Transverse colon (tissue), 4 donors: ENCODE measurements at regions not wholly inside any gene's neighbourhood (a gene's known extent, or its start where the extent isn't known, plus 50 kb on each side); places are given as distances from the start of the nearest gene placed in this dataset.

Experiments used
- DNase-seq: peaks from one replicate; pipeline ENCODE4 v3.0.0-alpha.2; 2019
- H3K27ac ChIP-seq, 4 donors: fragments of 200-600 bp; sonication (generic); 2 replicates each; pipeline ENCODE4 v1.5.1; 2016 to 2018; ENCODE audit warnings: inconsistent platforms in 4 of 4
- H3K27me3 ChIP-seq: fragments of 200-600 bp; sonication (generic); 2 replicates; pipeline ENCODE4 v1.5.1; 2017; ENCODE audit warnings: inconsistent platforms
- H3K36me3 ChIP-seq, 4 donors: fragments of 200-600 bp; sonication (generic); 2 replicates each; pipeline ENCODE4 v1.5.1; 2017 to 2019; ENCODE audit warnings: inconsistent platforms in 4 of 4
- H3K4me1 ChIP-seq, 4 donors: fragments of 200-600 bp; sonication (generic); 2 replicates each; pipeline ENCODE4 v1.5.1; 2017 to 2020; ENCODE audit warnings: inconsistent platforms in 4 of 4
- H3K4me3 ChIP-seq, 4 donors: fragments of 200-600 bp; sonication (generic); 1 replicate in 1 of 4; 2 replicates in 3 of 4; pipeline versions ENCODE4 v1.5.1 to v1.6.1; 2017 to 2019; ENCODE audit warnings: inconsistent platforms in 4 of 4
- H3K9me3 ChIP-seq, 2 donors: fragments of 200-600 bp; sonication (generic); 2 replicates each; pipeline ENCODE4 v1.5.1; 2017 to 2019; ENCODE audit warnings: inconsistent platforms in 2 of 2
- CTCF ChIP-seq, 5 experiments: fragments of 200-600 bp in 3 of 5; fragments of 450-650 bp in 2 of 5; sonication (generic) in 3 of 5; IDR thresholded peaks; 1 replicate in 2 of 5; 2 replicates in 3 of 5; pipeline ENCODE4 v1.5.1; 2016 to 2017; ENCODE audit warnings: antibody characterized with exemption in 5 of 5, inconsistent platforms in 3 of 5, mild to moderate bottlenecking in 2 of 5, moderate library complexity in 1 of 5
- EP300 ChIP-seq: sonication (generic); formaldehyde crosslinking; IDR thresholded peaks from one replicate; pipeline ENCODE4 v1.6.1; 2017; ENCODE audit warnings: antibody characterized with exemption, low read depth
- POLR2A ChIP-seq: fragments of 450-650 bp; IDR thresholded peaks from one replicate; pipeline ENCODE4 v1.6.1; 2016; ENCODE audit warnings: antibody characterized with exemption, mild to moderate bottlenecking, moderate library complexity
- POLR2AphosphoS5 ChIP-seq, 3 donors: sonication (generic); formaldehyde crosslinking; IDR thresholded peaks; one replicate each; pipeline ENCODE4 v1.6.1; 2016; ENCODE audit warnings: antibody characterized with exemption in 3 of 3
- WGBS, 2 donors: methylation state at CpG; one replicate each; pipeline ENCODE4 v1.1.5; 2018; ENCODE audit warnings: low coverage in 1 of 2; 5-methylcytosine and 5-hydroxymethylcytosine counted together
- in situ Hi-C, 4 donors: fragments of 200-750 bp; cut with MboI; loops; one replicate each; pipeline versions ENCODE4 v1.15.0 to v1.15.1; 2017; ENCODE audit warnings: low sequenced_read_pairs in 3 of 4, low pct_ligation_motif_present in 1 of 4, low pct_unique_long_range_greater_than_20kb in 1 of 4
- intact Hi-C: fragments of 100-400 bp; cut with DNase I; formaldehyde crosslinking; loops from one replicate; pipeline ENCODE4 v1.15.1; 2023; ENCODE audit warnings: low total_unique reads

GRCh38 chr2:34201099-34201498 lies 602.0 kb upstream of the FAM98A start:
- Histone ChIP-seq H3K36me3 (no peaks in the 10 kb centered on the region), H3K9me3 (no peaks in the 10 kb centered on the region), H3K4me3 (no peak overlapping the region), H3K27ac (no peak overlapping the region), H3K4me1 (no peaks in the 10 kb centered on the region), H3K27me3 (no peaks in the 10 kb centered on the region)
- intact Hi-C loops (no loop called here), in situ Hi-C loops (no loop called here)
- TF ChIP-seq CTCF (IDR thresholded peaks at IDR 0.05) (no peak), POLR2AphosphoS5 (IDR thresholded peaks at IDR 0.05) (no peak), POLR2A (no peak), EP300 (no peak)
- no peak for DNase-seq
- WGBS, 2 donors = 45 to 88% methylated on average over 1 of the region's 1 CpG

GRCh38 chr2:34199971-34200370 lies 600.9 kb upstream of the FAM98A start:
- no peak overlapping the region for H3K27ac ChIP-seq
- H3K9me3 ChIP-seq = no peaks in the 10 kb centered on the region
- intact Hi-C loops (no loop called here), in situ Hi-C loops (no loop called here)
- TF ChIP-seq CTCF (IDR thresholded peaks at IDR 0.05) = no peak
- TF ChIP-seq POLR2A = no peak
- TF ChIP-seq POLR2AphosphoS5 (IDR thresholded peaks at IDR 0.05) = no peak
- no peak for TF ChIP-seq EP300
- no peaks in the 10 kb centered on the region for H3K36me3 ChIP-seq
- no peaks in the 10 kb centered on the region for H3K27me3 ChIP-seq
- no peaks in the 10 kb centered on the region for H3K4me1 ChIP-seq
- H3K4me3 ChIP-seq = no peak overlapping the region
- no peak for DNase-seq

GRCh38 chr2:34193164-34193563 lies 594.1 kb upstream of the FAM98A start:
- TF ChIP-seq CTCF (IDR thresholded peaks at IDR 0.05) (no peak), POLR2A (no peak), EP300 (no peak), POLR2AphosphoS5 (IDR thresholded peaks at IDR 0.05) (no peak)
- WGBS, 2 donors = 75 to 78% methylated on average over 3 of the region's 3 CpGs
- Histone ChIP-seq H3K4me3 (no peak overlapping the region), H3K27ac (no peak overlapping the region), H3K27me3 (no peaks in the 10 kb centered on the region), H3K36me3 (no peaks in the 10 kb centered on the region), H3K4me1 (no peaks in the 10 kb centered on the region), H3K9me3 (no peaks in the 10 kb centered on the region)
- in situ Hi-C loops = no loop called here
- DNase-seq = no peak
- intact Hi-C loops = no loop called here

GRCh38 chr2:34188464-34189303 lies 589.6 kb upstream of the FAM98A start:
- Histone ChIP-seq H3K27ac (no peak overlapping the region), H3K27me3 (no peaks in the 10 kb centered on the region), H3K4me1 (no peaks in the 10 kb centered on the region), H3K36me3 (no peaks in the 10 kb centered on the region), H3K4me3 (no peak overlapping the region), H3K9me3 (no peaks in the 10 kb centered on the region)
- DNase-seq = no peak
- intact Hi-C loops (no loop called here), in situ Hi-C loops (no loop called here)
- TF ChIP-seq POLR2A = no peak
- TF ChIP-seq EP300 = no peak
- no peak for TF ChIP-seq CTCF (IDR thresholded peaks at IDR 0.05)
- TF ChIP-seq POLR2AphosphoS5 (IDR thresholded peaks at IDR 0.05) = no peak
- 53 to 61% methylated on average over 6 of the region's 6 CpGs for WGBS, 2 donors
